NB4 (cell line): ENCODE measurements at regions not wholly inside any gene's neighbourhood (a gene's known extent, or its start where the extent isn't known, plus 50 kb on each side); places are given as distances from the start of the nearest gene placed in this dataset.
"Not testable (repeated sequence)": the region's sequence is repeated elsewhere in the genome, so short reads cannot be mapped to it uniquely, and the experiment has no call there.

Experiments used
- DNase-seq: peaks from one replicate; pipeline ENCODE4 v3.0.0; 2010; ENCODE audit warnings: low read depth
- H3K4me3 ChIP-seq: one replicate; pipeline ENCODE4 v1.5.1; 2011; ENCODE audit warnings: mild to moderate bottlenecking, low read depth, low read length, moderate library complexity
- MAX ChIP-seq: IDR thresholded peaks from 2 replicates; pipeline ENCODE4 v1.6.1; 2011; ENCODE audit warnings: low read depth, low read length
- MYC ChIP-seq: IDR thresholded peaks from 2 replicates; pipeline ENCODE4 v1.6.1; 2011; ENCODE audit warnings: low read depth, low read length
- POLR2A ChIP-seq: IDR thresholded peaks from 2 replicates; pipeline ENCODE4 v1.6.1; 2011; ENCODE audit warnings: mild to moderate bottlenecking; ENCODE audit not compliant: insufficient read length; ENCODE audit errors: extremely low read depth
- TF ChIP-seq, protein P1 (sequence below): IDR thresholded peaks from one replicate; pipeline ENCODE4 v1.5.1; 2012; ENCODE audit warnings: low read depth, low read length

- DNase-seq: no peak
- TF ChIP-seq POLR2A (no peak), MAX (no peak)
Observed at GRCh38 chr15:59812250-59812870, 123.2 kb upstream of the BNIP2 start.

DNA sequence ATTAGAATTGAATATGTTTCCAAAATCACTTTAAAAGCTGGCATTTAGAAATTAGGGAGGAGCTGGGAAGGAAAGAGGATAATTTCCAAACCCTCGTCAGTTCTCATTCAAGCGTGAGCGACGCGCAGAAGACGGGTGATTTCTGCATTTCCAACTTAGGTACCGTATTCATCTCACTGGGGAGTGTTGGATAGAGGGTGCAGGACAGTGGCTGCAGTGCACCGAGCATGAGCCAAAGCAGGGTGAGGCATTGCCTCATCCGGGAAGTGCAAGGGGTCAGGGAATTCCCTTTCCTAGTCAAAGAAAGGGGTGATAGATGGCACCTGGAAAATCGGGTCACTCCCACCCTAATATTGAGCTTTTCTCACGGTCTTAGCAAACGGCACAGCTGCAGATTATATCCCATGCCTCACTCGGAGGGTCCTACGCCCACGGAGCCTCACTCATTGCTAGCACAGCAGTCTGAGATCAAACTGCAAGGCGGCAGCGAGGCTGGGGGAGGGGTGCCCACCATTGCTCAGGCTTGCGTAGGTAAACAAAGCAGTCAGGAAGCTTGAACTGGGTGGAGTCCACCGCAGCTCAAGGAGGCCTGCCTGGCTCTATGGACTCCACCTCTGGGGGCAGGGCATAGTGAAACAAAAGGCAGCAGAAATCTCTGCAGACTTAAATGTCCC lies 114.3 kb upstream of the BNIP2 start:
- not testable (repeated sequence) for H3K4me3 ChIP-seq, DNase-seq

More at GRCh38 chr15:59812250-59812870, 123.2 kb upstream of the BNIP2 start:
- H3K4me3 ChIP-seq: no peak overlapping the region

- DNase-seq: no peak
- TF ChIP-seq POLR2A: no peak
- TF ChIP-seq MYC: no peak
- no peak for TF ChIP-seq MAX
- TF ChIP-seq, protein P1, sequence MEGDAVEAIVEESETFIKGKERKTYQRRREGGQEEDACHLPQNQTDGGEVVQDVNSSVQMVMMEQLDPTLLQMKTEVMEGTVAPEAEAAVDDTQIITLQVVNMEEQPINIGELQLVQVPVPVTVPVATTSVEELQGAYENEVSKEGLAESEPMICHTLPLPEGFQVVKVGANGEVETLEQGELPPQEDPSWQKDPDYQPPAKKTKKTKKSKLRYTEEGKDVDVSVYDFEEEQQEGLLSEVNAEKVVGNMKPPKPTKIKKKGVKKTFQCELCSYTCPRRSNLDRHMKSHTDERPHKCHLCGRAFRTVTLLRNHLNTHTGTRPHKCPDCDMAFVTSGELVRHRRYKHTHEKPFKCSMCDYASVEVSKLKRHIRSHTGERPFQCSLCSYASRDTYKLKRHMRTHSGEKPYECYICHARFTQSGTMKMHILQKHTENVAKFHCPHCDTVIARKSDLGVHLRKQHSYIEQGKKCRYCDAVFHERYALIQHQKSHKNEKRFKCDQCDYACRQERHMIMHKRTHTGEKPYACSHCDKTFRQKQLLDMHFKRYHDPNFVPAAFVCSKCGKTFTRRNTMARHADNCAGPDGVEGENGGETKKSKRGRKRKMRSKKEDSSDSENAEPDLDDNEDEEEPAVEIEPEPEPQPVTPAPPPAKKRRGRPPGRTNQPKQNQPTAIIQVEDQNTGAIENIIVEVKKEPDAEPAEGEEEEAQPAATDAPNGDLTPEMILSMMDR: no peak
Observed at GRCh38 chr15:59801649-59802048, 112.5 kb upstream of the BNIP2 start.

DNA sequence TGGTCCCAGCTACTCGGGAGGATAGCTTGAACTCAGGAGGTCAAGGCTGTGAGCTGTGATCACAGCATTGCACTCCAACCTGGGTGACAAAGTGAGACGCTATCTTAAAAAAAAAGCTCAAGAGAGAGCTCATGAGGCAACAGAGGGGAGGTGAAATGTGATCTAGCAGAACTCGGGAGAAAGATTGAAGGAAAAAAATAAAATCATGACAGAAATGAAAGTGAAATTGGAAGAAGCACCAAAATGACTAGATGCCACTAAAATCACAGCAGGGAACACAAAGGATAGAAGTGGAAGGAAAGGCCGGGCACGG lies 109.4 kb upstream of the BNIP2 start:
- TF ChIP-seq MYC (no peak), POLR2A (no peak), MAX (no peak)
- TF ChIP-seq, protein P1: no peak
- H3K4me3 ChIP-seq: no peak overlapping the region
- no peak for DNase-seq

More at GRCh38 chr15:59801649-59802048, 112.5 kb upstream of the BNIP2 start:
- H3K4me3 ChIP-seq: no peak overlapping the region

- no peak overlapping the region for H3K4me3 ChIP-seq
- DNase-seq: no peak
- TF ChIP-seq, protein P1: no peak
- TF ChIP-seq MYC (no peak), POLR2A (no peak), MAX (no peak)
Observed at GRCh38 chr15:59797756-59798604, 108.9 kb upstream of the BNIP2 start.

- DNase-seq: no peak
- no peak overlapping the region for H3K4me3 ChIP-seq
- TF ChIP-seq MAX (no peak), POLR2A (no peak), MYC (no peak)
- TF ChIP-seq, protein P1: no peak
Observed at GRCh38 chr15:59794229-59794886, 105.2 kb upstream of the BNIP2 start.
